NCI-H446 (cell line): ENCODE measurements at regions not wholly inside any gene's neighbourhood (a gene's known extent, or its start where the extent isn't known, plus 50 kb on each side); places are given as distances from the start of the nearest gene placed in this dataset.
"Not testable (repeated sequence)": the region's sequence is repeated elsewhere in the genome, so short reads cannot be mapped to it uniquely, and the experiment has no call there.

Experiments
- DNase-seq, 2 experiments: peaks; one replicate each; lab custom pipeline; 2025; lab: John Stamatoyannopoulos, UW

DNA sequence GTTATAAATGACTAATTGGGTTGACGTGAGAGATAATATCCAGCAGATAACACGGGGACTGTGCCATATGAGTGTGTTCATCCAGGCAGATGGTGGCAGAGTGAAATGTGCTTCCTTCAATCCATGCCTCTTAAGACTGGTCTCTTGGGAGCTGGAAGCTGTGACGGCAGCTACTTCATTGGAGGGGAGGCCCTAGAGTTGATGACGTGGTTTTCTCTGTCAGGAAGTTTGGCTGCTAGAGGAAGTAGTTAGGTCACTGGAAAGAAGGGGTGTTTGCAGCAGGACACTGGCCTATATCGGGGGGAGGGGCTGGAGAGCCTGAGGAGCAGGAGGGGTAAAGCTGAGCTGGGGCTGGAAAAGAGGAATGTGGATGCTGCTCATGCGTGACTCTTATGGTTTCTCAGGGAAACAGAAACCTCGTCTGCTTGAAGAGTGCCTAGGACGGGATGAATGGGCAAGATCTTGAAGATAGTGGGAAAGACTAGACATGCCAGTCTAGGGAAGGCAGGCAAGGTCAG is 3051.6 kb downstream of the RPIA start:
- DNase-seq = not testable (repeated sequence)

DNA sequence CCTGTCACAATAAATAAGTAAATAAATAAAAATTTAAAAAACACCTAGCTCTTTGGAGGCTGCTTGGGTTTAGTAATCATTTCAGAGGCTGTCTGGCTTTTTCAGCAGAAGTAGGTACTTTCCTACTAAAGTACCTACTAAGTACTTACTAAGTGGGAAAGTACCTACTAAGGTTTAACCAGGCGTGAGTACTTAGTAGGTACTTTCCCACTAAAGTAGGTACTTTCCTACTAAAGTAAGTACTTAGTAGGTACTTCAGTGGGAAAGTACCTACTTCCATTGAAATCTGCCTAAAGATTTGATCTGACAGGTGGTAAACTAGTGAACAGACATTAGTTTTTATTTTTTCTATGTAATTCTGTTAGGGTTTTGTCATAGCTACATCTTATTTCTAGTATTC is 3052.4 kb downstream of the RPIA start:
- DNase-seq = not testable (repeated sequence)

DNA sequence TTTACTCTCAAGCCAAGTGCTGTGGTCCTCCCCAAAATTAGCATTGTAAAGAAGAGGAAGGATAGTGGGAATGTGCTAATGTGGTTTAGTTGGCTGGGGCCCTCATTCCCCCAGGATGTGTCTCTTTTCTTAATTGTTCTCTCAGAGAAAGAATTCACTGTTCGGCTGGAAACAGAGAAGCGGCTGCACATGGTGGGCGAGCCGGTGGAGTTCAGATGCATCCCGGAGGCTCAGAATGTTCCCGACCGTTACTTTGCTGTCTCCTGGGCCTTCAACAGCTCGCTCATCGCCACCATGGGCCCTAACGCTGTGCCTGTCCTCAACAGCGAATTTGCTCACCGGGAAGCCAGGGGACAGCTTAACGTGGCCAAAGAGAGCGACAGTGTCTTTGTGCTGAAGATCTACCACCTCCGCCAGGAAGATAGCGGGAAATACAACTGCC is 3053.2 kb downstream of the RPIA start:
- DNase-seq = not testable (repeated sequence)

DNA sequence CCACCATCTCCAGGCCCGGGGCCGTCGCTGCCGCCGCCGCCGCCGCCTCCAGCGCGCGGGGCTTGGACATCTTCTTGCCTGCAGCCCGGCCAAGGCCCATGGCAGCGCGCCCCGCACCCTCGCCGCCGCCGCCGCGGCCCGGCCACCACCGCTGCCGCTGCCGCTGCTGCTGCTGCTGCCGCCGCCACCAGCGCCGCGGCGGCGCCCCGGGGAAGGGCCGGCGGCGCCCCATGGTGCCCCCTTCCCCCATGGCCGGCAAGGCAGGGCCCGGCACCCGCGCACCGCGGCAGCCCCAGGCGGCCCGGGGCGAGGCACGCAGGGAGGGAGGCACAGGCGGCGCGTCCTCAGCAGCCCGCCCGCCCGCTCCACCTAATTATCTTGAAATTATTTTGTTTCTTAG is 3057.4 kb downstream of the RPIA start:
- no peak for DNase-seq

DNA sequence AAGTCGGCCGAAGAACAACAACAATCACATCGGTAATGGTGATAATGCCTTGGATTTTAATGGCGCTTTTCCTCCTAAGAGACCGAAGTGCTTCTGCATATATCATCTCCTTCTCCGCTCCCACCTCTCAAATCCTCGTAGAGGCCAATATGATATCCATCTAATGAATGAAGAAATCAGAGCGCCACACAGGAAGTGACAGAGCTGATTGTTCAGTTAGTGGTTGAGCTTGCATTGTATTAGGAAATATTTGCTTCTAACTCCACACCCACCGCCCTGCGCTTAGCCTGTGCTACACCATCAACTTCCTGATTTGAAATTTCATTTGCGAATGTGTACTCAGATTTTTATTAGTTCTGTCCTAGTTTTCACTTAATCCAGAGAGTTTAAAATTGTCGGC is 3058.2 kb downstream of the RPIA start:
- DNase-seq = not testable (repeated sequence)

DNA sequence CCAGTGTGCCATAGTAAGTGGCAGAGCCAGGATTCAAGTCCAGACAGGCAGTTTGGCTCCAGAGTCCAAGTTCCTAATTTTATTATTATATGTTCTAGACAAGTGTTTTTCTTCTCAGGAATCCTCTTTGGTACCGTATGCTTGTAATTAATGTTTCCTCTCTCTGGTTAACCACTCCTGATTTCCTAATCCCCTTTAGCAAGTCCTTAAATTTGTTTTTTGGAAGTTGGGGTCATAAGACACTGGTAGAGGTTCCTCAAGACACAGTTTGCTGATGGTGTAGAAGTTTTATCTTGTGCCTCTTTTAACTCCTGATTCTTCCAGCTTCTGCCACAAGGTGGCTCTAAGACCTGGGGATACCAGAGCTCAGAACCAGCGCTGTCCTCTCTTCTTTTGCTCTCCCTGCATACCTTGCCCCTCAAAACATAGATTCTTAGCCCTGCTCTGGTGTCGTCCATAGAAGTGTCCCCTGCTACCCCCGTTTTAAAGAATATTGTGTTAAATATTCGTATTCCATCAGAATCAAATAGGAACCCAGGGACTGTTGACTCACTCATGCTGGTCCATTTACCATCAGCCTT is 3068.0 kb downstream of the RPIA start:
- not testable (repeated sequence) for DNase-seq

DNA sequence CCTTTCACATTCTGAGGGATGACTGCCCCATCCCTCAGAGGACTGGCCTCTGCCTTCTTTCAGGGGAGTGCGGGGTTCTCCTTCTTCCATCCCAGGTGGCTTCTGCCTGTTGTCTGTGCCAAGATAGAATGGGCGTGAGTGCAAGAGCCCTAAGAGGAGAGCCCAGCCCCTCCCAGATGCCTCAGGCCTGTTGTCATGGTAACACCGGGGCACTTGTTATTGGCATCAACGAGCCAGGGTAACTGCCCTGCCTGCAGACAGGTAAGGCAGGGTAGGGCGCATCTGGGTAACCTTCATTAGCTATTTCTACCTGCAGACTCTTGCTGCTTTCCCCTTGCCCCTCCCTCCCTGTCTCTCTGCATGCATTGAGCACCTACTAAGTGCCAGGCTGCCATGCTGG is 3069.2 kb downstream of the RPIA start:
- DNase-seq = not testable (repeated sequence)

DNA sequence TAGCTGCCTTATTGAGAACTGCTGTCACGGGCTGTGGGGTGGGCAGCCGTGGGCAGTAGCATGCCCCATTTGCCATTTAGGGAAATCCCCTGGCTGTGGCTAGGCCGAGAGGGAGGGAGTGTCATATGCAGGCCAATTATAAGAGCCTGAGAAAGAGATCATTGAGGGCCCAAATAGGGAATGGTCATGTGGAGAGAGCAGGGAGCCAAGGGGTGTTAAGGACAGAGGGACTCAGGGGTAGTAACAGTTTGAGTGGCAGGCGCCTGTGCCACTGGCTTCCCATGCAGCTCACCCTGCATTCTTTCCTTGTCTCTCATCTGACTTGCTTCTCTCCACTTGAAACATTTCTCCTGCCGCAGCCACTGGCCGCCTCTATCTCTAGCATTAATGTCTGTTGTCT is 3070.8 kb downstream of the RPIA start:
- not testable (repeated sequence) for DNase-seq

DNA sequence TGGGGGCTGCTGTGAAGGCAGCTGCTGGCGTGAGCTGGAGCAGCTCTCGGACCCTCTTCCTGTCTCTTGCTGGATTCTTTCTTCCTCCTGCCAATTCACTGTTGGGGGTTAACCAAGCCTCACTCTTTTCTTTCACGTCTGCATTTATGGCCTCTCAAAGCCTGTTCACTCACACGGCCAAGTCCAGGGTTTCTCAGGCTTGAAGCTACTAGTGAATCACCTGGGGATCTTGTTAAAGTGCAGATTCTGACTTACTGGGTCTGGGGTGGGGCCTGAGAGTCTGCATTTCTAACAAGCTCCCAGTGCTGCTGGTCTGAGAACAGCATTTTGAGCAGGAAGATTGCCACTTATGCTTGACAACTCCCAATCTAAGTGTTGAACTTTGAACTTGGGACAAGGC is 3072.2 kb downstream of the RPIA start:
- DNase-seq = not testable (repeated sequence)

DNA sequence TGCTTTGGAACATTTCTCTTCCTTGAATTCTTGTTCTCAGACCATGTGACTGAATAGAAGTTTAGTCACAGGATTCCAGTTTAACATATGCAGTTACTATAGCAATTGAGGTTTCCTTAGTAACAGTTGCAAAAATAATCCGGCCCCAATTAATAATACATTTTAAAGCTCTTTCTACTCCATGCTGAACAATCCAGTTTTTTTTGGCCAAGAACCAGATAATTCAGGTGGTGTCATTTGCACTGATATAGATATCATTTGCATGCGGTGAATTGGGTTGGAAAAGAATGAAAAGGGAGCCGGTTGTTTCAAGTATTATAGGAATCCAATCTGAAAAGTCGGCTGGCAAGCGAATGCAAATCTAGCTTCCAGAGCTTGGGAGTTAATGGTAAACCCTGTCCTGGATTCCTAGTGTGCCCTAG is 3073.1 kb downstream of the RPIA start:
- DNase-seq = not testable (repeated sequence)

DNA sequence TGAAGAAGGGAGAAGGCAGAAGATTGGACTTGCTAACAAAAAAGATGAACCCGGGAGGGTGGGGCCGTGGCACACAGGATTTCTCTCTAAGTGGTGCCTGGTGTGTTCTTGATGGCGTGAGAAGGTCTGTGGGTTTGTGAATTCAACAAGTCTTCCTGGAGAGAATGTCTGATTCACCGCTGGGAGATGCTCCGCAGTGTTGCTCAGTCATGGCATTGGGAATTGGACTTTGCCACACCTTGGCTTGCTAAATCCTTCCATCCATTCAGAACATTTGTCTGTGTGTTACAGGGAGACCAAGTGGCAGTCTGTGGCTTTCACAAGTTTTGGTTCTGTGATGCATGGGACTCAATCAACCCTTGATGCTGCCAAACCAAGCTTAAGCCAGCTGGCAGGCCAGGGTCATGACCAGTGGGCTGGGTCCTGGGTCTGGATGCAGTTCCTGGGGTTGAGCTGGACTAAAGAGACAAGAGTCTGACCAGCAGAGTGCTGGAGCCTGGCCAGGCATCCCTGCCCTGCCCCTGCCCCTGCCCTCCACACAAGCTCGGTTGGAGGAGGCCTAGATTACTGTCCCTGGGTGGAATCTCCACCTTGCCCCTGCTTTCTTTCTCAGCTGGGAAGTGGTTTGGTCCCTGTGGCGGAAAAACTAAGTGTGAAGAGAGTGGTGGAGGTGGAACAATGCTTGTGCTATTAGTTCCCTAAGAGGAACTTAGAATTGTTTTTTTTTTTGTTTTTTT is 3073.7 kb downstream of the RPIA start:
- not testable (repeated sequence) for DNase-seq

DNA sequence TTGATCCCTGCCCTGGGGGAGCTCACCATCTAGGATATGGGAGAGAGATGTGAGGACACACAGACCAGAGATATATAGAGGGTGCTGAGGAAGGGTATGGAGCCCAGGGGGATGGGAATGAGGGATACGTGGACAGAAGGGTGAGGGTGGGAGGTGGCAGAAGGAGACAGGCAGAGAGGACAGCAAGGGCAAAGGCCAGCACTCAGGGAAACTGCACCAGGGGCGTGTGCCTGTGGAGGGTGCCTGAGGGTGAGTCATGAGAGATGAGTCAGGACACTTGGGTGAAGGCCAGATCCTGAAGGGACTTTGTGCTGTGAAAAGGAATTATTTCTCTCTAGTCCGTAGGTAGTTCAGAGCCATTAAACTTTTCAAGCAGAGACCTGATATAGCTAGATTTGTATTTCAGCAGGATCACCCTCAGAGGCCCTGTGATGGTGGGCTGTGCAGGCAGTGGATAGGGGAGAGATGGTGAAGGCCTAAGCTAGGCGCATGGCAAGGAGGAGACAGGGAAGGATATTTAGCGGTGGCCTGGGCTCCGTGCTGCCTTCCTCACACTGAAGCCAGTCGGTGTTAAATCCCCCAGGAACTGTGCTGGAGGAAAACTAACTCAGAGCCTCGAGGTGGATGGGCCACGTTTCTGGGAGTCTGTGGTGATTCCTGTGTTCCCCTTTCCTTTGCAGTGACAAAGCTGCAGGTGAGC is 3075.0 kb downstream of the RPIA start:
- peak in 1 of 2 experiments; percentile 4 for DNase-seq

DNA sequence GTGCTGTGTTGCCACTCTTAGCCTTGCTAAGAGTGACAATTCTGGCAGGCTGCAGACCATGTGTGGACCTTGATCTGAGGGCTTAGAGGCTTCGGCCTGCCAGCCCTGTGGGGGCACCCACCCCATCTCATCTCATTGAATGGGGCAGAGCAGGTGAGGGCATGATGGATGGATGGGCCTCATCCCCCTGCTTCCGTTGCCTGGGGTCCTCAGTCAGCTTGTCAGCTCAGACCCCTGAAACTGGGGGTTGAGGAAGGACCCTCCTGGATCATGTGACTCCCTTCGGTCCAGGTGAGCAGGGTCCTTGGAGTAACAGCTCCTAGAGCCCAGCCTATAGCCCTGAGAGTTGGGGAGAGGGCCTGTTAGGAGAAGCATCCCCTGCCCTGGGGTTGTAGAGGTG is 3076.8 kb downstream of the RPIA start:
- not testable (repeated sequence) for DNase-seq

DNA sequence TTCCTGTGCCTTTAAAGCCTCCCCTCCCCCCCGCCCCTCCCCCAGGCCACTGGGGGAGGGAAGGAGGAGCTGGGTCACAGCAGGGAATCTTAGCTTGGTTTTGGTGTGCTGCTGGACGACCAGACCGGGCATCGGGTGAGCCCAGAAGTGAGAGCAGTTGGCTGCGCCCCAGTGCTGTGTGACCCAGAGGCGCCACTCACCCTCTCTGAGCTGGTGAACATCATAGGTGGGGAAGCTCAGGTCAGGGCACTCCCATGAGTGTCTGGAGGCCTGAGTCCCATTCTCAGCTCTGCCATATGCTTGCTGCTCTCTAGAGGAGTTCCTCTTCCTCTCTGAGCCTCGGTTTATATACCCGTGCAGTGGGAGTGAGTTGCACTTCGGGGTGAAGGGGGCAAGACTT is 3077.5 kb downstream of the RPIA start:
- not testable (repeated sequence) for DNase-seq

DNA sequence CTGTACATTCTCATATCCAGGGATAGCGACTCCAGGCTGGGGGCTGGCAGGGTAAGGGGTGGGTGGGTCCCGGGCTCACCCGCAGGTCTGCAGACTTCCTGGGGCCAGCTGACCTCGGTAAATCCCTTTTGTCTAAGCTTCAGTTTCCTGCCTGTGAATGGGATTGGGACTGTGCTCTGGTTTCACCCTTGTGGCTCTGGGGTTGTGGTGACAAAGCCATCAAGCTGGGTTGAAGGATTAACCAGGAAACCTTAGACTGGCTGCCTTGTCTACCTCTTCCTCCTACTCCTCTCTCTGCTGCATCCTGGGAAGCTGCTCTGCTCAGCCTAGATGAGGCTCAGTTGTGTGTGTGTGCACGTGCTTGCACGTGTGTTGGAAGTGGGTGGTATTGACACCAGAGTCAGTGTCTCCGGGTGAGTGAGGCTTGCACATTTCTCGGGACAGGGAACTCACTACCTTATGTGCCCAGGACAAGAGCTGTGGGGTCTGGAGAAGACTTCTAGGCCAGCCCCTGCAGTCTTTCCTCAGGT is 3078.6 kb downstream of the RPIA start:
- DNase-seq = not testable (repeated sequence)

DNA sequence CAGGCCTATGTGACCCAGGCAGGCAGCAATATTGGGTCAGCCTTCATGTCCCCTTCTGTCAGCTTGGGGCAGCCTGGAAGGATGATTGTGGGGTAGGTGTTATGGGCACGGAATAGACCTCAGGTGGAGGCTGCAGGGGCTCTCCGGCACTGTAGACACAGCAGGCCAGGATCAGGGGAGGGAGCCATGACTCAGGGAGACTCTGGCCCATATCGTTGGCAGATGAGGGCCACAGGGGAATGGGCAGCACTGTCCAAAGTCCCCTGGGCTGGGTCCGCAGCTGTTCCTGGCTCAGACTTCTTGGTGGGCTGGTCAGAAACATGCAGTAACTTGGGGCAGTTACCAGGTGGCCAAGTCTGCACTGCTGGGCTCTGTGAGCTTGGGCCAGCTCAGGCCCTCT is 3080.1 kb downstream of the RPIA start:
- DNase-seq = not testable (repeated sequence)

DNA sequence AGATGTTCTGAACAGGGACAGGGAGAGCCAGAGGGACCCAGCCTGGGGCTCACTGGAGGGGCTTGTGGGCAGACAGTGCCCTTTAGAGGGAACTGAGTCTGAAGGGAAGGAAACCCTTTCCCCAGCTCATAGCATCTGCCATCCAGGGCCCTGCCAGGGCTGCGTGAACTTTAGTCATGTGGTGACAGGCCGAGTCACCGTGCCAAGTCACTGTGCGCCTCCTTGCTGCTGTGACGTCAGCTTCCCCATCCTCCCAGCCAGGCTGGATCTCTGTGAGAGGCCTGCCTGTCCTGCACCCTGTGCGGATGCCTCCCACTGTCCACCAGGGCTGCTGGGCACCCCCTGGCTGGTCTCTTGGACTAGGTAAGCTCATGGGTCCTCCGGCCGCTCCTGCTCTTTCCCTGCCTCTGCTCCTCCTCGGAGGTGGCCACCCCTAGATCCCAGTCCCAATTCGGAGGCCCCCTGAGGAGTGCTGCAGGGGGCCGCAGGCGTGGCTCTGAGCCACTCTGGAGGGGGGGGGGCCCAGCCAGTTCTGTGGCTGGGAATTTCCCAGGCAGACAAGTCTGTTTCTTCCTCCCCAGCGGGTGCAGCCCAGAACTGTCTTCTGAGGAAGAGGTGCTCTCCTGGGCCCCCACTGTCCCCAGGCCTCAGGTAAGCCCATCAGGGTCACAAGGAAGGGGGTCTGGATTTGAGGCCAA is 3080.9 kb downstream of the RPIA start:
- not testable (repeated sequence) for DNase-seq

DNA sequence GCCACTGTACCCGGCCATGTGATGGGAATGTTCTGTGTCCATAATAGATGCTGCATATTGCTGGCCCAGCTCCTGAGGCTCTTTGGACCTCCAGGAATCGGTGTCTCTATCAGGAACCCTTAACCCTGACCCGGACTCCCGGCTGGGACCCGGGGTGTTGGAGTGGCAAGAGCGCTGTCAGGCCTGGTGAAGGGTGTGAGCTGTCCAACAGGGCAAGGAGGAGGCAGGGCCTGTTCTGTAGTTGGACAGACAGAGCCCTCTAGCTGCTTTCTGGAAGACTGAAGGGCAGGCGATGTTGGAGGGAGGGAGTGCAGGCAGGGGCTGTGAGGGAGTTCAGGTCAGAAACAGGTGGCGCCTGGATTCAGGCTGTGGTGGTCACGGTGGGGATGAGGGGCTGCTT is 3082.3 kb downstream of the RPIA start:
- DNase-seq = not testable (repeated sequence)

DNA sequence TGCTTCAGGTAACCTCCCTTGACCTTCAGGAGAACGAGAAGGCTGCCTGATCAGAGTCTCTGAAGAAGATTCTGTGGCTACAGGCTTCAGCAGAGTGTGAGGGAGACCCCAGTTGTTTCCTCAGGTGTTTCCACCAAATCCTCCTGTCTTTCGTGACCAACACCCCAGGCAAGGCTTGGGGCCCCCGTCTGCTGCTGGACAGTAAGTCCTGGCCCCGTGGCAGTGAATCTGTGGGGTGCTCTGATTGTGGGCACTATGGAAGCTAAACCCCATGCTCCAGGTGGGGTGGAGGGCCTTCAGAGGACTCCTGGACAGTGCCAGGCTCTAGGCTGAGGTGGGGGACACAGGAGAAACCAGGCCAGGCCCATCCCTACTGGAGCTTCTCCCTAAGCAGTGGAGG is 3083.7 kb downstream of the RPIA start:
- not testable (repeated sequence) for DNase-seq

DNA sequence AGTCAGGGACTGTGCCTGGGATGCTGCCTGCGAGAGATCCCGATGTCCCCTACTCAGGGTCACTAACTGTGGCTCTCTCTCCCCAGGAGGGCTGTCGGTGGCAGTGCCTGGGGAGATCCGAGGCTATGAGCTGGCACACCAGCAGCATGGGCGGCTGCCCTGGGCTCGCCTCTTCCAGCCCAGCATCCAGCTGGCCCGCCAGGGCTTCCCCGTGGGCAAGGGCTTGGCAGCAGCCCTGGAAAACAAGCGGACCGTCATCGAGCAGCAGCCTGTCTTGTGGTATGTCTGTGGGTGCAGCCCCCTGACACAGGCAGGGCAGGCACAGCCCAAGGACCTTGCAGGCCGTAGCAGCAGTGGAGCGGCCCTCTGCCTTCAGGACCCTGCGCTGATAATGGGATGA is 3088.9 kb downstream of the RPIA start:
- DNase-seq = not testable (repeated sequence)

DNA sequence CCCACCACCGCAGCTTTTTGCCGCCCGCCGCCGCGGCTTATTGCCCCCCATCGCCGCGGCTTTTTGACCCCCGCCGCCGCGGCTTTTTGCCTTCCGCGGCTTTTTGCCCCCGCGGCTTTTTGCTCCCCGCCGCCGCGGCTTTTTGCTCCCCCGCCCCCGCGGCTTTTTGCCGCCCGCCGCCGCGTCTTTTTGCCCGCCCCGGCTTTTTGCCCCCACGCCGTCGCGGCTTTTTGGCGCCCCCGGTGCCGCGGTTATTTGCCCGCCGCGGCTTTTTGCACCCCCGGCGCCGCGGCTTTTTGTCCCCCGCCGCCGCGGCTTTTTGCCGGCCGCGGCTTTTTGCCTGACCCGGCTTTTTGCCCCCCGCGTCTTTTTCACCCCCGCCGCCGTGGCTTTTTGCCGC is 3061.8 kb upstream of the TEKT4 start:
- DNase-seq = not testable (repeated sequence)
